HG03565 (cell line): ENCODE measurements at regions not wholly inside any gene's neighbourhood (a gene's known extent, or its start where the extent isn't known, plus 50 kb on each side); places are given as distances from the start of the nearest gene placed in this dataset.

ENCODE experiments used
- ATAC-seq: cut with Tn5 transposase; IDR thresholded peaks from one replicate; pipeline ENCODE4 v1.9.1; 2021; ENCODE audit warnings: mild to moderate bottlenecking, moderate library complexity; ENCODE audit not compliant: unreplicated experiment

GRCh38 chr17:56737421-56738161 is 96.1 kb downstream of the C17orf67 start:
- ATAC-seq = no peak

- ATAC-seq = no peak
Measured at GRCh38 chr17:56739376-56739775, 94.3 kb downstream of the C17orf67 start.

GRCh38 chr17:56739776-56740175 is 93.9 kb downstream of the C17orf67 start:
- no peak for ATAC-seq

GRCh38 chr17:56740481-56740880 is 93.2 kb downstream of the C17orf67 start:
- no peak for ATAC-seq
